Immature natural killer cell (primary cell): ENCODE measurements at regions not wholly inside any gene's neighbourhood (a gene's known extent, or its start where the extent isn't known, plus 50 kb on each side); places are given as distances from the start of the nearest gene placed in this dataset.
"Not testable (repeated sequence)": the region's sequence is repeated elsewhere in the genome, so short reads cannot be mapped to it uniquely, and the experiment has no call there.

Experiments used
- DNase-seq, 3 donors: peaks; one replicate each; pipeline ENCODE4 v3.0.0; 2022; ENCODE audit warnings: mixed read lengths in 1 of 3
- H3K27ac Mint-ChIP-seq, 6 donors: one replicate each; pipeline ENCODE4 v1.8.0; 2020; ENCODE audit warnings: mixed read lengths in 6 of 6, mild to moderate bottlenecking in 5 of 6, inconsistent platforms in 4 of 6, moderate library complexity in 3 of 6
- H3K27me3 Mint-ChIP-seq, 3 donors: one replicate each; pipeline ENCODE4 v1.8.0; 2020 to 2021; ENCODE audit warnings: low read depth in 3 of 3, mild to moderate bottlenecking in 3 of 3, mixed read lengths in 3 of 3, moderate library complexity in 3 of 3, inconsistent platforms in 1 of 3
- H3K36me3 Mint-ChIP-seq, 3 donors: one replicate each; pipeline ENCODE4 v1.8.0; 2020; ENCODE audit warnings: mixed read lengths in 3 of 3, inconsistent platforms in 2 of 3, mild to moderate bottlenecking in 2 of 3
- H3K4me1 Mint-ChIP-seq, 2 donors: one replicate each; pipeline ENCODE4 v1.8.0; 2020; ENCODE audit warnings: inconsistent platforms in 2 of 2, mild to moderate bottlenecking in 2 of 2, mixed read lengths in 2 of 2, moderate library complexity in 1 of 2
- H3K4me3 Mint-ChIP-seq, 5 donors: one replicate each; pipeline ENCODE4 v1.8.0; 2020; ENCODE audit warnings: mild to moderate bottlenecking in 5 of 5, mixed read lengths in 5 of 5, inconsistent platforms in 3 of 5, moderate library complexity in 3 of 5
- H3K9me3 Mint-ChIP-seq, 6 donors: one replicate each; pipeline ENCODE4 v1.8.0; 2020; ENCODE audit warnings: mild to moderate bottlenecking in 6 of 6, mixed read lengths in 6 of 6, inconsistent platforms in 4 of 6, moderate library complexity in 3 of 6

DNA sequence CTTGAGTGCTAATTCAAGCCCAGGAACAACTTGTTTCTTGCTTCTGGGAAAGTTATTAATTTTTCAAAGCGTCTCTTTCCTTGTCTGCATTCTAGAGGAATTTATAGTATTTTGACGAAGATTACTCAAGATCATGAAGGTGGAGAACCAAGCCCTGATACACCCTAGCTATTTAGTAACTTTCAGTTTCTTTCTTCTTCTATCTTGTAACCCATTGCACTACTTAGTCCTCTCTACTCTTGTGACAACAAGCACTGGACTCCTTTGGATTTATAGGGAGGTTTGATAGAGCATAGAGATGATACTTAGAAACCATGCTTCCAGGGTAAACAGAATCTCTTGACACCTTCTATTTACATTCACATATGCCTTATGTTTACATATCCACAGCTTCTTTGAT is 203.3 kb upstream of the GRM7 start:
- H3K27ac Mint-ChIP-seq: no peak overlapping the region
- H3K4me1 Mint-ChIP-seq: no peaks in the 10 kb centered on the region
- H3K36me3 Mint-ChIP-seq: peaks cover 0 to 9% (median 4%) of the 10 kb centered on the region in 3 donors
- no peaks in the 10 kb centered on the region for H3K27me3 Mint-ChIP-seq
- no peak for DNase-seq
- peaks cover 27 to 70% (median 35%) of the 10 kb centered on the region in 6 donors for H3K9me3 Mint-ChIP-seq
- no peak overlapping the region for H3K4me3 Mint-ChIP-seq

DNA sequence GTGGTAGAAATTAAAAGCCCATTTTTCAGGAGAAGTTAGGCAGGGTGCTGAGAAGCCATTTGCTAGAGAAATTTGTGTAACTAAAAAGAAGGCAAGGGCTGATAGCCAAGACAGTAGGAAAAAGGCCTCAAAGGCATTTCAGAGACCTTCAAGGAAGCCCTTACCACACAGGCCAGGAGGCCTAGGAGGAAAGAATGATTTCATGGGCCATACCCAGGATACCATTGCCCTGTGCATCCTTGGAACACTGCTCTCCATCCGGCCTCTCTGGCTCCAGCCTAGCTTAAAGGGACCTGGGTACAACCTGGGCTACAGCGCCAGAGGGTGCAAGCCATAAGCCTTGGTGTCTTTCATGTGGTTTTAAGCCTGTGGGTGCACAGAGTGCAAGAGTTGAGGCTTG is 193.6 kb upstream of the GRM7 start:
- H3K4me3 Mint-ChIP-seq: no peak overlapping the region
- no peak overlapping the region for H3K27ac Mint-ChIP-seq
- peaks cover 0 to 6% (median 0%) of the 10 kb centered on the region in 3 donors for H3K36me3 Mint-ChIP-seq
- DNase-seq: no peak
- no peaks in the 10 kb centered on the region for H3K4me1 Mint-ChIP-seq
- peaks cover 0 to 3% (median 0%) of the 10 kb centered on the region in 3 donors for H3K27me3 Mint-ChIP-seq
- peaks cover 19 to 56% (median 25%) of the 10 kb centered on the region in 6 donors for H3K9me3 Mint-ChIP-seq

DNA sequence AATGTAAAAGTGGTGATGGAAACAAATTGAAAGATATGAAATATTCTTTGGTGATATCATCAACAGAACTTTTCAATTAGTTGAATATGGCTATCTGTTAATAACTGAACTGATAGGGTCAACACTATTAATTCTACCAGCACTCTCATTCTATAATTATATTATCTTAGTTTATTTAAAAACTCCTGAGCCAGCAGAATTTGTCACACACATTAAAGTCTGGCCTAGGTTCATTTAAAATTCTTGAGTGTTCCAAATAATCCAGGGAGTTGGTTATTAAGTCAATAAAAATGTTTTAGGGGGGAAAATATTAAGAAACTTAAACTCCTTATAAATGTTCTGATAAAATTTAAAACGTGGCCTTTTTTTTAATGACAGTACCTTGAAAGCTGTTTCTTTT is 189.6 kb upstream of the GRM7 start:
- peaks cover 0 to 2% (median 0%) of the 10 kb centered on the region in 3 donors for H3K27me3 Mint-ChIP-seq
- H3K27ac Mint-ChIP-seq: no peak overlapping the region
- no peaks in the 10 kb centered on the region for H3K4me1 Mint-ChIP-seq
- peaks cover 13 to 68% (median 26%) of the 10 kb centered on the region in 6 donors for H3K9me3 Mint-ChIP-seq
- H3K36me3 Mint-ChIP-seq: no peaks in the 10 kb centered on the region
- no peak for DNase-seq
- H3K4me3 Mint-ChIP-seq: no peak overlapping the region

- DNase-seq: no peak
- H3K36me3 Mint-ChIP-seq: no peaks in the 10 kb centered on the region
- peaks cover 18 to 66% (median 27%) of the 10 kb centered on the region in 6 donors for H3K9me3 Mint-ChIP-seq
- no peak overlapping the region for H3K27ac Mint-ChIP-seq
- no peak overlapping the region for H3K4me3 Mint-ChIP-seq
- H3K27me3 Mint-ChIP-seq: peaks cover 0 to 2% (median 0%) of the 10 kb centered on the region in 3 donors
- H3K4me1 Mint-ChIP-seq: no peaks in the 10 kb centered on the region
Measured at GRCh38 chr3:6679510-6679909, 181.4 kb upstream of the GRM7 start.

DNA sequence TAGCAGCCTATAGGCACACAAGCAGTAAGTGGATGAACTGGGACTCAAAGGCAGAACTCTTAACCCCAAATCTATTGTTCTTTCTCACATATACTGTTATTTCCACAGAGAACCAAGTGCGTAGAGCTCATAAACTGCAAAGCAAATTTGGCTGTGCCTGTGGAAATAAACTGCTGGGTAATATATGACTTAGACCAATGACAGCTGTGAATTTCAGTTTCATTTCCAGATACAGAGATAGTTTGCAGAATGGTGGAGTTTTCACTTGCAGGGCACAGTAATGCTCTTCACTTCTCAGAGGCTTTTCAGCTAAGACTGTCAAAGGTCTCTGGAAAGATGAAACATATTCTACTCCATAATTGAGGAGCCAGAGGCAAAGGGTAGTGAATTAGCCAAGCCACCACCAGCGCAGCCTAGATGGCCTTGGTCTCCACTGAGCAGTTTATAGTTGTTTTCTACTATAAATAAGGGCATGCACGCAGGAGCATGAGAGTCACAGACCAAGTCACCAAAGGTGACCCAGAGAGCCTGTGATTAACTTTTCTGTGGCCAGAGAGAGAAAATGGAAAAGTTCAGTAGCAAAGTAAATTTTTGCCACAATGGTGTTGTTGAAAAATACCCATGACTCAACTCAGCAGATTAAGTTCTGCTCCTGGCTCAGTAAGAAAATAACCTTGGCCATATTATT is 180.7 kb upstream of the GRM7 start:
- H3K27ac Mint-ChIP-seq: no peak overlapping the region
- H3K27me3 Mint-ChIP-seq: peaks cover 0 to 2% (median 2%) of the 10 kb centered on the region in 3 donors
- peaks cover 18 to 61% (median 27%) of the 10 kb centered on the region in 6 donors for H3K9me3 Mint-ChIP-seq
- no peak for DNase-seq
- no peak overlapping the region for H3K4me3 Mint-ChIP-seq
- H3K36me3 Mint-ChIP-seq: no peaks in the 10 kb centered on the region
- H3K4me1 Mint-ChIP-seq: no peaks in the 10 kb centered on the region

DNA sequence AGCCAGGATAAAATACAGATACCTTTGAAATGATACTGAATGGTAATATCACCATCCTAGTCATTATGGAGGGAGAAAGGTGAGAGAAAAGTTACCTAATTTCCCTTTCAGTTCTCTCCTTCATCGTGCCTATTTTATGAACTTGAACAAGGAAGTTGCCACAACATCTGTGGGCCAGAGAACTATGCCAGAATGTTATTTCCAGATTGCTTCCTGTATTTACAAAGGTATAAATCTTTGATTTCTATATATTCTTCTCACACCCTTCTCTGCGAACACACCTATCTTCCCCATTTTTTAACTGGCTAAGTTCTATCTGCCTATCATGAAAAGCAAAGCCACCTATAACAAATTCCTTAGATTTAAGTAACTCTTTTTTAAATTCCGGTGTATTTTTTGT is 163.6 kb upstream of the GRM7 start:
- no peaks in the 10 kb centered on the region for H3K4me1 Mint-ChIP-seq
- peaks cover 8 to 31% (median 25%) of the 10 kb centered on the region in 6 donors for H3K9me3 Mint-ChIP-seq
- H3K27ac Mint-ChIP-seq: no peak overlapping the region

GRCh38 chr3:6697722-6698121 is 163.2 kb upstream of the GRM7 start:
- no peak overlapping the region for H3K27ac Mint-ChIP-seq
- no peaks in the 10 kb centered on the region for H3K4me1 Mint-ChIP-seq
- H3K27me3 Mint-ChIP-seq: no peaks in the 10 kb centered on the region
- H3K36me3 Mint-ChIP-seq: no peaks in the 10 kb centered on the region
- peaks cover 8 to 34% (median 27%) of the 10 kb centered on the region in 6 donors for H3K9me3 Mint-ChIP-seq
- no peak for DNase-seq
- H3K4me3 Mint-ChIP-seq: no peak overlapping the region

More for the DNA sequence above, 163.6 kb upstream of the GRM7 start:
- Mint-ChIP-seq H3K4me3 (no peak overlapping the region), H3K27me3 (no peaks in the 10 kb centered on the region), H3K36me3 (no peaks in the 10 kb centered on the region)
- DNase-seq: no peak

- H3K27ac Mint-ChIP-seq, H3K27me3 Mint-ChIP-seq, H3K4me1 Mint-ChIP-seq, DNase-seq, H3K36me3 Mint-ChIP-seq, H3K4me3 Mint-ChIP-seq: not testable (repeated sequence)
- H3K9me3 Mint-ChIP-seq: peaks cover 5 to 54% (median 28%) of the 10 kb centered on the region in 6 donors
Measured at GRCh38 chr3:6704817-6705216, 156.1 kb upstream of the GRM7 start.

DNA sequence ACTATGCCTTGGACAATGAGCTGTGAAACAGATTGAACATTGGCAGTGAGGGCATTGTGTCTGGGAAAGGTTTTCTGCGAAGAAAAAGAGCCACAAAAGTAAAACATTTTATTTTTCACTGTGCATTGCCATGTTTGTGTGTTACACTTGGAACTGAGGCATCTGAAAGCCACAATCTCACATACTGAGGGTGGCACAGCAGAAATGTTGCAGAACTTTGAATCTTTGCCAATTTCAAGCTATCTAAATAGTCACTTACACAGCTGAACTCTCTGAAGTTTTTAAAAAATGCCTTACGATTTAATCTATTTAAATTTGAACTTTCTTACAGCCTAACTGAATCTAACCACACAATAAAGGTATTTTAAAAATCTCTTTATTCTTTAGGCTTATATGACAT is 154.1 kb upstream of the GRM7 start:
- Mint-ChIP-seq H3K4me3 (no peak overlapping the region), H3K4me1 (no peaks in the 10 kb centered on the region), H3K9me3 (peaks cover 5 to 43% (median 17%) of the 10 kb centered on the region in 6 donors), H3K27me3 (no peaks in the 10 kb centered on the region), H3K36me3 (no peaks in the 10 kb centered on the region), H3K27ac (no peak overlapping the region)
- DNase-seq: no peak

- Mint-ChIP-seq H3K9me3 (peaks cover 2 to 32% (median 8%) of the 10 kb centered on the region in 6 donors), H3K27me3 (no peaks in the 10 kb centered on the region), H3K4me1 (no peaks in the 10 kb centered on the region), H3K4me3 (no peak overlapping the region), H3K27ac (no peak overlapping the region), H3K36me3 (no peaks in the 10 kb centered on the region)
- no peak for DNase-seq
Measured at GRCh38 chr3:6709178-6709577, 151.7 kb upstream of the GRM7 start.

DNA sequence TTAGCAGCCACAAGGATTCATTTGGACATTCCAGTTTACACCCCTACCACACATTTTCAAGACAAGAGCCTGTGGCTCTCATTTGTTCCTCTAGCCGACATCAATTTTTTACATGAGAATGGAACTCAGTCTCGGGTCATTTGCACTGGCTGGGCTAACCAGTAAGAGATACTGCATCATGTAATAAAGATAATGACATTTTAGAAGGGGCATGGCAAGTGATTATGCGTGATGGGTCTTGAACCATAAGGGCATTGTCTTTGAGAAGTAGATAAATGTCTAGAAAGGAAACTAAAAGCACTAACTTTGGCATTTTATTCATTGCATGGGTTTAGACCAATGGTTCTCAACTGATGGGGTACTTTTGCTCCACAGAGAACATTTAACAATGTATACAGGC is 146.0 kb upstream of the GRM7 start:
- Mint-ChIP-seq H3K4me1 (no peaks in the 10 kb centered on the region), H3K27ac (no peak overlapping the region), H3K4me3 (no peak overlapping the region), H3K9me3 (peaks cover 5 to 36% (median 10%) of the 10 kb centered on the region in 6 donors), H3K27me3 (no peaks in the 10 kb centered on the region), H3K36me3 (no peaks in the 10 kb centered on the region)
- no peak for DNase-seq

DNA sequence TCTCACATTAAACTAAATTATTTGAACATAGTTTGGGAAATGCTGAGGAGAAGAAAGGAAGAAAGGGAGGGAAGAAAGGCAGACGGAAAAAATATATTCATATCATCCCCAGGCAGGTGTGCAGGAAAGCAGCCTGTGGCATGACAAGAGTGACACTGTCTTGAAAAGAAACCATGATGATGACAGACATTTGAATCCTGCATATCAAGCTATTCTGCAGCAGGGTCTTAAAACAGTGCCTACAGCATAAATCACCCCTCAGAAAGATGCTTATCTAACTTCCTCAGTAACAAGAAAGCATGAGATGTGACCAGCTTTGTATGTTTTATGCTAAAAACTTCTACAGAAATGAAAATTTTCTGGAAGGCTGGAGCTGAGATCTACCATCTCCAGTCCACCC is 144.5 kb upstream of the GRM7 start:
- no peak overlapping the region for H3K27ac Mint-ChIP-seq
- H3K4me3 Mint-ChIP-seq: no peak overlapping the region
- H3K4me1 Mint-ChIP-seq: no peaks in the 10 kb centered on the region

GRCh38 chr3:6717026-6717943 is 143.6 kb upstream of the GRM7 start:
- Mint-ChIP-seq H3K4me3 (no peak overlapping the region), H3K27me3 (no peaks in the 10 kb centered on the region), H3K27ac (no peak overlapping the region), H3K4me1 (no peaks in the 10 kb centered on the region), H3K36me3 (no peaks in the 10 kb centered on the region), H3K9me3 (peaks cover 10 to 46% (median 15%) of the 10 kb centered on the region in 6 donors)
- DNase-seq: no peak

More for the DNA sequence above, 144.5 kb upstream of the GRM7 start:
- peaks cover 9 to 41% (median 12%) of the 10 kb centered on the region in 6 donors for H3K9me3 Mint-ChIP-seq
- no peak for DNase-seq
- no peaks in the 10 kb centered on the region for H3K27me3 Mint-ChIP-seq
- H3K36me3 Mint-ChIP-seq: no peaks in the 10 kb centered on the region

- DNase-seq: no peak
- Mint-ChIP-seq H3K4me1 (no peaks in the 10 kb centered on the region), H3K9me3 (peaks cover 6 to 43% (median 19%) of the 10 kb centered on the region in 6 donors), H3K27me3 (no peaks in the 10 kb centered on the region), H3K36me3 (no peaks in the 10 kb centered on the region), H3K27ac (no peak overlapping the region), H3K4me3 (no peak overlapping the region)
Measured at GRCh38 chr3:6719999-6720398, 140.9 kb upstream of the GRM7 start.
